Stimulated activated CD4-positive, alpha-beta T cell treated with anti-CD3 and anti-CD28 coated beads, TNF-alpha, amount 100 ng/mL, for 24 hours (primary cell): ENCODE measurements at regions not wholly inside any gene's neighbourhood (a gene's known extent, or its start where the extent isn't known, plus 50 kb on each side); places are given as distances from the start of the nearest gene placed in this dataset.

Experiments used
- DNase-seq, 3 experiments: peaks; one replicate each; pipeline ENCODE4 v3.0.0-alpha.2; 2020; ENCODE audit warnings: low read depth in 3 of 3

- DNase-seq: no peak
Measured at GRCh38 chr10:8873310-8873709, 818.8 kb downstream of the GATA3 start.

GRCh38 chr10:8874268-8874667 lies 819.8 kb downstream of the GATA3 start:
- no peak for DNase-seq

GRCh38 chr10:8874972-8875371 lies 820.5 kb downstream of the GATA3 start:
- no peak for DNase-seq

GRCh38 chr10:8876171-8876570 lies 821.7 kb downstream of the GATA3 start:
- no peak for DNase-seq

- DNase-seq: no peak
Measured at GRCh38 chr10:8889538-8889937, 835.0 kb downstream of the GATA3 start.

- no peak for DNase-seq
Measured at GRCh38 chr10:8893102-8893501, 838.6 kb downstream of the GATA3 start.

- DNase-seq: no peak
Measured at GRCh38 chr10:8894148-8894547, 839.7 kb downstream of the GATA3 start.

GRCh38 chr10:8897769-8898168 lies 843.3 kb downstream of the GATA3 start:
- no peak for DNase-seq

GRCh38 chr10:8898745-8899330 lies 844.4 kb downstream of the GATA3 start:
- no peak for DNase-seq

- DNase-seq: no peak
Measured at GRCh38 chr10:8902926-8903325, 848.4 kb downstream of the GATA3 start.

- no peak for DNase-seq
Measured at GRCh38 chr10:8908013-8908412, 853.5 kb downstream of the GATA3 start.

- no peak for DNase-seq
Measured at GRCh38 chr10:8910314-8910713, 855.8 kb downstream of the GATA3 start.

- no peak for DNase-seq
Measured at GRCh38 chr10:8911032-8911431, 856.5 kb downstream of the GATA3 start.

- DNase-seq: no peak
Measured at GRCh38 chr10:8912108-8912507, 857.6 kb downstream of the GATA3 start.

GRCh38 chr10:8913720-8914119 lies 859.2 kb downstream of the GATA3 start:
- DNase-seq: no peak

GRCh38 chr10:8919280-8919679 lies 864.8 kb downstream of the GATA3 start:
- no peak for DNase-seq

GRCh38 chr10:8921568-8921967 lies 867.1 kb downstream of the GATA3 start:
- no peak for DNase-seq

- no peak for DNase-seq
Measured at GRCh38 chr10:8923096-8923495, 868.6 kb downstream of the GATA3 start.

GRCh38 chr10:8927705-8928104 lies 873.2 kb downstream of the GATA3 start:
- no peak for DNase-seq

- DNase-seq: no peak
Measured at GRCh38 chr10:8946451-8946850, 892.0 kb downstream of the GATA3 start.

- DNase-seq: no peak
Measured at GRCh38 chr10:8950978-8951377, 896.5 kb downstream of the GATA3 start.

- DNase-seq: no peak
Measured at GRCh38 chr10:8951440-8952089, 897.1 kb downstream of the GATA3 start.

GRCh38 chr10:8956400-8956799 lies 901.9 kb downstream of the GATA3 start:
- DNase-seq: no peak

GRCh38 chr10:8962249-8962648 lies 907.8 kb downstream of the GATA3 start:
- DNase-seq: no peak
